Mesothelial cell of epicardium (in vitro differentiated cells): ENCODE measurements at regions not wholly inside any gene's neighbourhood (a gene's known extent, or its start where the extent isn't known, plus 50 kb on each side); places are given as distances from the start of the nearest gene placed in this dataset.

Experiments
- DNase-seq, 2 experiments: peaks; one replicate each; pipeline ENCODE4 v3.0.0; 2021; ENCODE audit warnings: low spot score in 2 of 2; ENCODE audit not compliant: unreplicated experiment in 2 of 2
- H3K27ac Mint-ChIP-seq: 2 replicates; pipeline ENCODE4 v1.8.0; 2021; ENCODE audit warnings: mixed read lengths
- H3K27me3 Mint-ChIP-seq: 2 replicates; pipeline ENCODE4 v1.8.0; 2021; ENCODE audit warnings: low read depth, mixed read lengths
- H3K36me3 Mint-ChIP-seq: 2 replicates; pipeline ENCODE4 v1.8.0; 2021; ENCODE audit warnings: mixed read lengths
- H3K4me1 Mint-ChIP-seq: 2 replicates; pipeline ENCODE4 v1.8.0; 2021; ENCODE audit warnings: mixed read lengths
- H3K4me3 Mint-ChIP-seq: 2 replicates; pipeline ENCODE4 v1.8.0; 2021; ENCODE audit warnings: mild to moderate bottlenecking, moderate library complexity, mixed read lengths
- H3K9me3 Mint-ChIP-seq: 2 replicates; pipeline ENCODE4 v1.8.0; 2021; ENCODE audit warnings: mixed read lengths
- CTCF ChIP-seq: fragments of 200-600 bp; sonication (generic); IDR thresholded peaks from one replicate; pipeline ENCODE4 v1.5.0; 2021; ENCODE audit warnings: antibody characterized with exemption; ENCODE audit not compliant: unreplicated experiment

- no peak overlapping the region for H3K4me3 Mint-ChIP-seq
- H3K4me1 Mint-ChIP-seq = peaks cover 5% of the 10 kb centered on the region
- DNase-seq = no peak
- H3K36me3 Mint-ChIP-seq = no peaks in the 10 kb centered on the region
- H3K9me3 Mint-ChIP-seq = no peaks in the 10 kb centered on the region
- no peak for TF ChIP-seq CTCF
- no peak overlapping the region for H3K27ac Mint-ChIP-seq
- H3K27me3 Mint-ChIP-seq = peaks cover 5% of the 10 kb centered on the region
Measured at GRCh38 chr13:40217675-40218074, 448.8 kb downstream of the FOXO1 start.

GRCh38 chr13:40220299-40220935 lies 446.0 kb downstream of the FOXO1 start:
- H3K36me3 Mint-ChIP-seq = no peaks in the 10 kb centered on the region
- no peak overlapping the region for H3K27ac Mint-ChIP-seq
- DNase-seq = no peak
- no peak for TF ChIP-seq CTCF
- H3K27me3 Mint-ChIP-seq = peaks cover 4% of the 10 kb centered on the region
- H3K9me3 Mint-ChIP-seq = no peaks in the 10 kb centered on the region
- no peak overlapping the region for H3K4me3 Mint-ChIP-seq
- peaks cover 5% of the 10 kb centered on the region for H3K4me1 Mint-ChIP-seq

GRCh38 chr13:40221131-40221459 lies 445.3 kb downstream of the FOXO1 start:
- peaks cover 1% of the 10 kb centered on the region for H3K27me3 Mint-ChIP-seq
- no peaks in the 10 kb centered on the region for H3K36me3 Mint-ChIP-seq
- H3K4me3 Mint-ChIP-seq = no peak overlapping the region
- DNase-seq = no peak
- no peaks in the 10 kb centered on the region for H3K9me3 Mint-ChIP-seq
- H3K27ac Mint-ChIP-seq = peak overlapping the region; percentile 27
- H3K4me1 Mint-ChIP-seq = peaks cover 5% of the 10 kb centered on the region
- no peak for TF ChIP-seq CTCF

GRCh38 chr13:40221460-40222201 lies 444.8 kb downstream of the FOXO1 start:
- no peak overlapping the region for H3K4me3 Mint-ChIP-seq
- peaks cover 5% of the 10 kb centered on the region for H3K4me1 Mint-ChIP-seq
- H3K9me3 Mint-ChIP-seq = no peaks in the 10 kb centered on the region
- H3K27me3 Mint-ChIP-seq = no peaks in the 10 kb centered on the region
- H3K27ac Mint-ChIP-seq = peak overlapping the region; percentile 35
- no peaks in the 10 kb centered on the region for H3K36me3 Mint-ChIP-seq
- no peak for TF ChIP-seq CTCF
- no peak for DNase-seq

- no peak overlapping the region for H3K27ac Mint-ChIP-seq
- H3K4me1 Mint-ChIP-seq = peaks cover 5% of the 10 kb centered on the region
- no peaks in the 10 kb centered on the region for H3K27me3 Mint-ChIP-seq
- no peak for TF ChIP-seq CTCF
- H3K4me3 Mint-ChIP-seq = no peak overlapping the region
- H3K36me3 Mint-ChIP-seq = no peaks in the 10 kb centered on the region
- no peak for DNase-seq
- no peaks in the 10 kb centered on the region for H3K9me3 Mint-ChIP-seq
Measured at GRCh38 chr13:40223585-40223984, 442.9 kb downstream of the FOXO1 start.
